Lower leg skin (tissue), 4 donors: ENCODE measurements at regions not wholly inside any gene's neighbourhood (a gene's known extent, or its start where the extent isn't known, plus 50 kb on each side); places are given as distances from the start of the nearest gene placed in this dataset.

ENCODE experiments used
- DNase-seq, 2 donors: peaks; one replicate each; pipeline ENCODE4 v3.0.0-alpha.2; 2019; ENCODE audit warnings: low spot score in 2 of 2
- H3K4me3 ChIP-seq: fragments of 200-600 bp; sonication (generic); 2 replicates; pipeline ENCODE4 v1.5.1; 2017; ENCODE audit warnings: mild to moderate bottlenecking, low read depth; ENCODE audit not compliant: poor library complexity, severe bottlenecking
- CTCF ChIP-seq, 3 donors: fragments of 450-650 bp; IDR thresholded peaks; one replicate each; pipeline ENCODE4 v1.5.1; 2016; ENCODE audit warnings: antibody characterized with exemption in 3 of 3, mild to moderate bottlenecking in 3 of 3, moderate library complexity in 2 of 3
- POLR2A ChIP-seq, 2 donors: fragments of 450-650 bp; IDR thresholded peaks; one replicate each; pipeline ENCODE4 v1.6.1; 2016 to 2017; ENCODE audit warnings: antibody characterized with exemption in 2 of 2, mild to moderate bottlenecking in 1 of 2, moderate library complexity in 1 of 2
- WGBS, 2 donors: methylation state at CpG; one replicate each; pipeline ENCODE4 v1.1.5; 2018; 5-methylcytosine and 5-hydroxymethylcytosine counted together
- intact Hi-C: fragments of 100-400 bp; cut with DNase I; formaldehyde crosslinking; loops from one replicate; pipeline ENCODE4 v1.15.0; 2023; ENCODE audit warnings: low total_unique reads

GRCh38 chr3:83074485-83074884 lies 1313.0 kb upstream of the GBE1 start:
- H3K4me3 ChIP-seq, result no peak overlapping the region
- intact Hi-C loops, result no loop called here
- DNase-seq, result no peak
- TF ChIP-seq CTCF (IDR thresholded peaks at IDR 0.05) (no peak), POLR2A (IDR thresholded peaks at IDR 0.05) (no peak)

GRCh38 chr3:83065851-83066460 lies 1304.5 kb upstream of the GBE1 start:
- WGBS, 2 donors, result 51 to 60% methylated on average over 2 of the region's 2 CpGs
- H3K4me3 ChIP-seq, result no peak overlapping the region
- intact Hi-C loops, result no loop called here
- DNase-seq, result no peak
- TF ChIP-seq POLR2A (IDR thresholded peaks at IDR 0.05), result no peak
- no peak for TF ChIP-seq CTCF (IDR thresholded peaks at IDR 0.05)

- intact Hi-C loops, result no loop called here
- H3K4me3 ChIP-seq, result no peak overlapping the region
- DNase-seq, result no peak
- WGBS, 2 donors, result 57 to 58% methylated on average over 2 of the region's 2 CpGs
- TF ChIP-seq CTCF (IDR thresholded peaks at IDR 0.05) (no peak), POLR2A (IDR thresholded peaks at IDR 0.05) (no peak)
These were observed 1302.0 kb upstream of the GBE1 start for GRCh38 chr3:83063446-83063845.

- no peak for DNase-seq
- intact Hi-C loops, result no loop called here
- no peak overlapping the region for H3K4me3 ChIP-seq
- no peak for TF ChIP-seq POLR2A (IDR thresholded peaks at IDR 0.05)
- no peak for TF ChIP-seq CTCF (IDR thresholded peaks at IDR 0.05)
- WGBS, 2 donors, result 58 to 67% methylated on average over 2 of the region's 2 CpGs
These were observed 1287.1 kb upstream of the GBE1 start for GRCh38 chr3:83048556-83048955.

- TF ChIP-seq POLR2A (IDR thresholded peaks at IDR 0.05) (no peak), CTCF (IDR thresholded peaks at IDR 0.05) (no peak)
- no peak overlapping the region for H3K4me3 ChIP-seq
- intact Hi-C loops, result no loop called here
- no peak for DNase-seq
- 15 to 31% methylated on average over 1 of the region's 1 CpG for WGBS, 2 donors
These were observed 1278.0 kb upstream of the GBE1 start for GRCh38 chr3:83039422-83039821.

- intact Hi-C loops, result no loop called here
- DNase-seq, result no peak
These were observed 1274.2 kb upstream of the GBE1 start for GRCh38 chr3:83035704-83036010.

More at GRCh38 chr3:83035704-83036010, 1274.2 kb upstream of the GBE1 start:
- WGBS, 2 donors, result 86 to 93% methylated on average over 2 of the region's 2 CpGs
- no peak overlapping the region for H3K4me3 ChIP-seq
- TF ChIP-seq POLR2A (IDR thresholded peaks at IDR 0.05) (no peak), CTCF (IDR thresholded peaks at IDR 0.05) (no peak)
